K562 (cell line): ENCODE measurements at regions not wholly inside any gene's neighbourhood (a gene's known extent, or its start where the extent isn't known, plus 50 kb on each side); places are given as distances from the start of the nearest gene placed in this dataset.

Experiments
- ATAC-seq: fragments of 200-7000 bp; cut with Tn5 transposase; 3 replicates; pipeline ENCODE4 v1.9.1; 2020; ENCODE audit warnings: moderate library complexity
- BruUV-seq: library from RNA; stranded (reverse); fragments of 400-500 nt; replicated peaks from 2 replicates; lab custom pipeline; 2021; lab: Mats Ljungman, UMichigan
- CTCF ChIA-PET: fragments of 300-600 bp; formaldehyde crosslinking; extraction: SDS; loops from one replicate; lab custom pipeline; 2021; ENCODE audit warnings: low intra/inter-chr PET ratio; lab: Yijun Ruan, JAX
- POLR2A ChIA-PET: fragments of 300-600, 350-650 bp; sonication (Branson Sonifier 250); formaldehyde crosslinking; extraction: SDS; loops from one replicate; lab custom pipeline; 2021; ENCODE audit warnings: antibody characterized with exemption, inconsistent platforms; lab: Yijun Ruan, JAX
- DNase-seq, 4 experiments: peaks; one replicate each; pipeline versions ENCODE4 v3.0.0 to v3.0.0-alpha.2; 2011 to 2018; ENCODE audit warnings: low spot score in 3 of 4, mixed read lengths in 3 of 4; ENCODE audit errors: extremely low read depth in 1 of 4
- FAIRE-seq: peaks from 2 replicates; lab custom pipeline; 2011; peaks lifted over from hg19 to GRCh38; lab: Jason Lieb, UNC
- H2AFZ ChIP-seq: 2 replicates; pipeline ENCODE4 v1.6.0; 2011; ENCODE audit warnings: low read depth, low read length, control low read depth, inconsistent platforms
- H3K27ac ChIP-seq: fragments of 200-600 bp; 3 replicates; pipeline ENCODE4 v1.8.0; 2011; ENCODE audit warnings: low read depth, mild to moderate bottlenecking, control low read depth, inconsistent platforms, low read length, moderate library complexity, mixed read lengths; ENCODE audit errors: extremely low read depth
- H3K27me3 ChIP-seq, 2 experiments: fragments of 300-600 bp in 1 of 2; 2 replicates in 1 of 2; 3 replicates in 1 of 2; pipeline versions ENCODE4 v1.6.0 to v1.8.0; 2011; ENCODE audit warnings: inconsistent platforms in 2 of 2, low read length in 2 of 2, mild to moderate bottlenecking in 1 of 2, mixed read lengths in 1 of 2, moderate library complexity in 1 of 2; ENCODE audit not compliant: control insufficient read depth in 2 of 2, insufficient read depth in 2 of 2
- H3K36me3 ChIP-seq: fragments of 300-600 bp; 3 replicates; pipeline ENCODE4 v1.8.0; 2011; ENCODE audit warnings: mild to moderate bottlenecking, low read length, inconsistent platforms; ENCODE audit not compliant: control insufficient read depth, insufficient read depth
- H3K4me1 ChIP-seq, 2 experiments: fragments of 200-600 bp in 1 of 2; replicated peaks in 1 of 2; 2 replicates in 1 of 2; 3 replicates in 1 of 2; pipeline versions ENCODE4 v1.5.1 to v1.8.0; 2011; ENCODE audit warnings: inconsistent platforms in 2 of 2, low read length in 2 of 2, mild to moderate bottlenecking in 1 of 2, mixed read lengths in 1 of 2, moderate library complexity in 1 of 2; ENCODE audit not compliant: control insufficient read depth in 2 of 2, insufficient read depth in 2 of 2
- H3K4me2 ChIP-seq: 2 replicates; pipeline ENCODE4 v1.6.1; 2011; ENCODE audit warnings: low read length, control low read depth, inconsistent platforms, mixed read lengths; ENCODE audit not compliant: insufficient read depth
- H3K4me3 ChIP-seq: fragments of 200-600 bp; sonication (generic), shearing (Covaris generic); 2 replicates; pipeline ENCODE4 v1.5.1; 2016; ENCODE audit warnings: control low read depth, inconsistent platforms
- H3K79me2 ChIP-seq: fragments of 200-600 bp; 3 replicates; pipeline ENCODE4 v1.8.0; 2011; ENCODE audit warnings: low read length, inconsistent platforms; ENCODE audit not compliant: control insufficient read depth, insufficient read depth
- H3K9ac ChIP-seq, 2 experiments: 2 replicates each; pipeline versions ENCODE4 v1.6.0 to v1.6.1; 2011; ENCODE audit warnings: low read depth in 2 of 2, low read length in 2 of 2, control low read depth in 1 of 2, inconsistent platforms in 1 of 2, mild to moderate bottlenecking in 1 of 2, mixed read lengths in 1 of 2; ENCODE audit not compliant: insufficient read depth in 1 of 2
- H3K9me1 ChIP-seq: one replicate; pipeline ENCODE4 v1.6.0; 2011; ENCODE audit warnings: inconsistent platforms, mild to moderate bottlenecking, low read length, moderate library complexity; ENCODE audit not compliant: control insufficient read depth, insufficient read depth
- H3K9me3 ChIP-seq: replicated peaks from 2 replicates; pipeline ENCODE4 v1.5.1; 2011; ENCODE audit warnings: low read depth, low read length, inconsistent platforms; ENCODE audit not compliant: control insufficient read depth, insufficient read depth
- H4K20me1 ChIP-seq: replicated peaks from 2 replicates; pipeline ENCODE4 v1.6.1; 2011; ENCODE audit warnings: low read length, inconsistent platforms, mixed read lengths; ENCODE audit not compliant: control insufficient read depth, insufficient read depth
- CBX3 ChIP-seq, 2 experiments: IDR thresholded peaks; 1 replicate in 1 of 2; 2 replicates in 1 of 2; pipeline ENCODE4 v1.6.1; 2012; ENCODE audit warnings: inconsistent platforms in 2 of 2, low read length in 2 of 2, borderline replicate concordance in 1 of 2, control low read depth in 1 of 2
- IRF1 ChIP-seq: sonication (generic); formaldehyde crosslinking; IDR thresholded peaks from 2 replicates; pipeline ENCODE4 v1.8.0; 2022; ENCODE audit warnings: missing genetic modification reagents, mild to moderate bottlenecking, borderline replicate concordance
- IRF9 ChIP-seq: fragments of 450-650 bp; IDR thresholded peaks from 2 replicates; pipeline ENCODE4 v1.6.1; 2016; ENCODE audit warnings: missing biosample characterization, missing genetic modification characterization
- SREBF1 ChIP-seq: fragments of 150-350 bp; IDR thresholded peaks from 2 replicates; pipeline ENCODE4 v1.6.1; 2014; ENCODE audit warnings: antibody characterized with exemption, low read depth, low read length, borderline replicate concordance
- TGIF2 ChIP-seq: sonication (generic); formaldehyde crosslinking; IDR thresholded peaks from 2 replicates; pipeline ENCODE4 v1.8.1; 2022; ENCODE audit warnings: mild to moderate bottlenecking, missing genetic modification reagents, moderate library complexity
- THAP12 ChIP-seq: fragments of 250-450 bp; sonication (Bioruptor Pico); IDR thresholded peaks from 2 replicates; pipeline ENCODE4 v1.9.0; 2021; ENCODE audit warnings: mild to moderate bottlenecking, inconsistent platforms
- ZFP91 ChIP-seq: sonication (generic); formaldehyde crosslinking; IDR thresholded peaks from 2 replicates; pipeline ENCODE4 v1.8.0; 2022; ENCODE audit warnings: mild to moderate bottlenecking, missing genetic modification reagents
- ZNF217 ChIP-seq: sonication (generic); formaldehyde crosslinking; IDR thresholded peaks from 2 replicates; pipeline ENCODE4 v1.8.0; 2022; ENCODE audit warnings: mild to moderate bottlenecking, missing genetic modification reagents
- ZNF41 ChIP-seq: fragments of 250-450 bp; sonication (Bioruptor Pico); conservative IDR thresholded peaks from 2 replicates; pipeline ENCODE4 v1.4.0; 2020; ENCODE audit warnings: mild to moderate bottlenecking
- ZNF830 ChIP-seq: fragments of 250-450 bp; sonication (Bioruptor Pico); IDR thresholded peaks from 2 replicates; pipeline ENCODE4 v1.5.0; 2021; ENCODE audit warnings: mild to moderate bottlenecking
- WGBS: fragments of 100-300 bp; shearing (Covaris generic); methylation state at CpG from one replicate; pipeline ENCODE4 v1.1.6; 2016; ENCODE audit warnings: low coverage, mixed read lengths; ENCODE audit not compliant: insufficient coverage; ENCODE audit errors: missing lambda C conversion rate; 5-methylcytosine and 5-hydroxymethylcytosine counted together
- in situ Hi-C: fragments of 300-500 bp; cut with MboI; formaldehyde crosslinking; loops from 4 replicates; pipeline ENCODE4 v1.15.0; 2018; ENCODE audit warnings: inconsistent platforms, mixed read lengths
- intact Hi-C: fragments of 100-400 bp; cut with micrococcal nuclease; formaldehyde crosslinking; loops from 2 replicates; pipeline ENCODE4 v1.14.2; 2022
- TF ChIP-seq, protein P1 (sequence below): fragments of 450-650 bp; IDR thresholded peaks from 2 replicates; pipeline ENCODE4 v1.6.1; 2016; ENCODE audit warnings: antibody characterized with exemption

DNA sequence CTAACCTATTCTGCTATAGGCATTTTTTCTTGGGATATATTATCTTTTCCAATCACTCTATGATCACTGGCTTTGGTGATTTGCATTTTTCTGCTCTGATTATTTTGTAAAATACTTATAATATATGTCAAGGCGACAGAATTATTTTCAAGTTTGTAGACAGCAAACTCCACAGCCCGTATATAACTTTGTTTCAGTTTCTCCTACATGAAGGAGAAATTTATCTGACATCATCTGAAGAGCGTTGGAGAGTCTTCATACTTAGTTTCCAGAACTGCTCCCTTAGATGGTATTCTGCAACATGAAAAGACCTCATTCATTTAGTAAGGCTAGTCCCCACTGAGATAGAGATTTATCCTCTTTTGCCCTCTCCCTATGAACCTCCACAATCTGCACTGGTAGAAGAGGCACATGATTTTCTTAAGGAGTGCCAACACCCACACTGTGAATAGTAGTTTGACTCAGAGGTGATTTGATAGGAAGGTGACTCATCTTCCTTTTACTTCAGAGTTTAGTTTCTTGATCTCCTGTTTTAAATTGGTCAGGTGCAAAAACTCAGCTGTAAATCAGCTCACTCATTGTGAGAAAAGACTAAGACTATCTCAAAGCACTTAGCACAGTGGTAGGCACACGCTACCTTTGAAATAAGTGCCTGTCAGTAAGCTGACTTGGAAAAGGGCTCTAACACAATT, 1848.6 kb upstream of the CELF4 start (continued):
- no peak for TF ChIP-seq ZFP91 (CRISPR knock-in tag)
- no peak for TF ChIP-seq ZNF830
- no peak for TF ChIP-seq ZNF41 (CRISPR knock-in tag)
- TF ChIP-seq ZNF217 (CRISPR knock-in tag) = no peak
- TF ChIP-seq IRF1 (CRISPR knock-in tag) = no peak
- no peak for TF ChIP-seq IRF9 (tag)
- TF ChIP-seq, all 486 proteins: peak for 0

- no peak overlapping the region for H2AFZ ChIP-seq
- no peaks in the 10 kb centered on the region for H3K36me3 ChIP-seq
- intact Hi-C loops (no loop called here), in situ Hi-C loops (no loop called here)
- no peaks in the 10 kb centered on the region for H3K79me2 ChIP-seq
- CTCF ChIA-PET = no interaction called here
- no peaks in the 10 kb centered on the region for H3K9me3 ChIP-seq
- no peak overlapping the region for H3K4me3 ChIP-seq
- TF ChIP-seq SREBF1 = no peak
- no peak for TF ChIP-seq TGIF2 (CRISPR knock-in tag)
- TF ChIP-seq, protein P1, sequence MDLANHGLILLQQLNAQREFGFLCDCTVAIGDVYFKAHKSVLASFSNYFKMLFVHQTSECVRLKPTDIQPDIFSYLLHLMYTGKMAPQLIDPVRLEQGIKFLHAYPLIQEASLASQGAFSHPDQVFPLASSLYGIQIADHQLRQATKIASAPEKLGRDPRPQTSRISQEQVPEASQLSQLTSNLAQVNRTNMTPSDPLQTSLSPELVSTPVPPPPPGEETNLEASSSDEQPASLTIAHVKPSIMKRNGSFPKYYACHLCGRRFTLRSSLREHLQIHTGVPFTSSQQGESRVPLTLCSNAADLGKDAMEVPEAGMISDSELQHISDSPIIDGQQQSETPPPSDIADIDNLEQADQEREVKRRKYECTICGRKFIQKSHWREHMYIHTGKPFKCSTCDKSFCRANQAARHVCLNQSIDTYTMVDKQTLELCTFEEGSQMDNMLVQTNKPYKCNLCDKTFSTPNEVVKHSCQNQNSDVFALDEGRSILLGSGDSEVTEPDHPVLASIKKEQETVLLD = no peak
- TF ChIP-seq THAP12 (CRISPR knock-in tag) = no peak
- TF ChIP-seq CBX3 (IDR thresholded peaks at IDR 0.05; ENCODE audit: borderline replicate concordance in 1 of 2, low read length in 2 of 2) = no peak
- no TSS peak for BruUV-seq
- H3K27ac ChIP-seq = no peak overlapping the region
- POLR2A ChIA-PET = no interaction called here
- 2% methylated on average over 3 of the region's 3 CpGs for WGBS
- H3K27me3 ChIP-seq = no peaks in the 10 kb centered on the region
- H3K4me2 ChIP-seq = no peak overlapping the region
- no peak overlapping the region for H3K9ac ChIP-seq
- FAIRE-seq = no peak
- H3K4me1 ChIP-seq = no peaks in the 10 kb centered on the region
- no peak for ATAC-seq
- H3K9me1 ChIP-seq = no peaks in the 10 kb centered on the region
- H4K20me1 ChIP-seq = no peaks in the 10 kb centered on the region
- DNase-seq = no peak
Observed at GRCh38 chr18:39406941-39407340, 1841.3 kb upstream of the CELF4 start.
